ENCODE measurements at regions not wholly inside any gene's neighbourhood (a gene's known extent, or its start where the extent isn't known, plus 50 kb on each side); places are given as distances from the start of the nearest gene placed in this dataset.
"Not testable (repeated sequence)": the region's sequence is repeated elsewhere in the genome, so short reads cannot be mapped to it uniquely, and the experiment has no call there.

DNA sequence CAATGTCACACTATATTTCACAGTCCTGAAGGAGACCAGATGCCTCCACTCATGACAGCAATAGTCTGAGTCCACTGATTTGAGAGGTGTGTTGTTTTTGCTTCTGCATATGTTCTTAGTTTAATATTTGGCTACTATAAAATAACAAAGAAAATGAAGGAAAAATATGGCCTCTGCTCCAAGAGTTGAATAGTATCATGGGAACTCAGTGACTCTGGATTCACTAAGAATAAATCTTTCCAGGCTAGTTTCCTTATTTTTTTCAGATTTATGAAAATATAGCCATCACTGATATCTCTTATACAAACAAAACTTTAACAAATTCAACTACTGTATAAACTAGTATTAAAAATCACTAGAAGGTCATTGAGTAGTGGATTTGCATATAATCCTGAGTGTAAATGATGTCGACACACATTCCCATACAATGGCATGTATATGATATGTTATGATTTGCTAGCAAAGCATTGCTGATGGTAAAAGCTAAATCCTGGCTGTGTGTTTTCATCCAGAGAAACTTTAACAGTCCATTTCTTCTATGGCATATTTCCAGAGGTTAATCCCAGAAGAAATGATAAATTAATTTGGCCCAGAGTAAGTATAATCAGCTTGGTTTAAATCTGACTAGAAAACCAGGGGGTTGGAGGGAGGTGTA is 66.0 kb upstream of the VIPR2 start:
- Histone ChIP-seq H3K27me3 (ENCODE audit: control insufficient read depth, insufficient read depth, low read length) (no peaks in the 10 kb centered on the region), H3K4me3 (ENCODE audit: low read depth, low read length) (no peak overlapping the region), H3K36me3 (ENCODE audit: control insufficient read depth, insufficient read depth, low read length) (no peaks in the 10 kb centered on the region)
- TF ChIP-seq, protein P1, sequence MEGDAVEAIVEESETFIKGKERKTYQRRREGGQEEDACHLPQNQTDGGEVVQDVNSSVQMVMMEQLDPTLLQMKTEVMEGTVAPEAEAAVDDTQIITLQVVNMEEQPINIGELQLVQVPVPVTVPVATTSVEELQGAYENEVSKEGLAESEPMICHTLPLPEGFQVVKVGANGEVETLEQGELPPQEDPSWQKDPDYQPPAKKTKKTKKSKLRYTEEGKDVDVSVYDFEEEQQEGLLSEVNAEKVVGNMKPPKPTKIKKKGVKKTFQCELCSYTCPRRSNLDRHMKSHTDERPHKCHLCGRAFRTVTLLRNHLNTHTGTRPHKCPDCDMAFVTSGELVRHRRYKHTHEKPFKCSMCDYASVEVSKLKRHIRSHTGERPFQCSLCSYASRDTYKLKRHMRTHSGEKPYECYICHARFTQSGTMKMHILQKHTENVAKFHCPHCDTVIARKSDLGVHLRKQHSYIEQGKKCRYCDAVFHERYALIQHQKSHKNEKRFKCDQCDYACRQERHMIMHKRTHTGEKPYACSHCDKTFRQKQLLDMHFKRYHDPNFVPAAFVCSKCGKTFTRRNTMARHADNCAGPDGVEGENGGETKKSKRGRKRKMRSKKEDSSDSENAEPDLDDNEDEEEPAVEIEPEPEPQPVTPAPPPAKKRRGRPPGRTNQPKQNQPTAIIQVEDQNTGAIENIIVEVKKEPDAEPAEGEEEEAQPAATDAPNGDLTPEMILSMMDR (IDR thresholded peaks at IDR 0.05; ENCODE audit: insufficient read depth, low read length, severe bottlenecking), result no peak
- no peak for DNase-seq (ENCODE audit: low read depth)
- no peak for FAIRE-seq

DNA sequence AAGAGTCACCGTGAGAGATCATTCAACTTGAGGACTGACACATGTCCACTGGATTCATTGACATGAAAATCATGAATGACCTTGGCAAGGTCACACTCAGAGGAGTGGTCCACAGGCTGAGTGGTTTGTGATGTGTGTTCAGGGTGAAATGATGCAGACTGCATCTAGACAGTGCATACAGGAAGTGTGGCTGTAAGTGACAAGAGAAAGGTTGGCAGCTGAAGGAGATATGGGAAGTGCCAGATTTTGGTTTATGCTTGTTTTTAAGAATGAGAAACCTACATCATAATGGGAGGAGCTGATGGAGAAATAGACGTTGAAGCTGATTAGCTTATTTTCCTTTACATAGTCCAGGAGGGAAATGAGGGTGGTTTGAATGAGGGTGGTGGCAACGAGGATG is 64.8 kb upstream of the VIPR2 start:
- TF ChIP-seq, protein P1 (IDR thresholded peaks at IDR 0.05; ENCODE audit: insufficient read depth, low read length, severe bottlenecking), result no peak
- Histone ChIP-seq H3K36me3 (ENCODE audit: control insufficient read depth, insufficient read depth, low read length) (no peaks in the 10 kb centered on the region), H3K4me3 (ENCODE audit: low read depth, low read length) (no peak overlapping the region), H3K27me3 (ENCODE audit: control insufficient read depth, insufficient read depth, low read length) (no peaks in the 10 kb centered on the region)
- FAIRE-seq, result no peak
- DNase-seq (ENCODE audit: low read depth), result no peak

GRCh38 chr7:159207951-159208350 is 63.3 kb upstream of the VIPR2 start:
- TF ChIP-seq, protein P1 (IDR thresholded peaks at IDR 0.05; ENCODE audit: insufficient read depth, low read length, severe bottlenecking), result no peak
- H3K27me3 ChIP-seq (ENCODE audit: control insufficient read depth, insufficient read depth, low read length), result no peaks in the 10 kb centered on the region
- H3K4me3 ChIP-seq (ENCODE audit: low read depth, low read length), result no peak overlapping the region
- FAIRE-seq (no peak), DNase-seq (ENCODE audit: low read depth) (no peak)
- H3K36me3 ChIP-seq (ENCODE audit: control insufficient read depth, insufficient read depth, low read length), result no peaks in the 10 kb centered on the region

DNA sequence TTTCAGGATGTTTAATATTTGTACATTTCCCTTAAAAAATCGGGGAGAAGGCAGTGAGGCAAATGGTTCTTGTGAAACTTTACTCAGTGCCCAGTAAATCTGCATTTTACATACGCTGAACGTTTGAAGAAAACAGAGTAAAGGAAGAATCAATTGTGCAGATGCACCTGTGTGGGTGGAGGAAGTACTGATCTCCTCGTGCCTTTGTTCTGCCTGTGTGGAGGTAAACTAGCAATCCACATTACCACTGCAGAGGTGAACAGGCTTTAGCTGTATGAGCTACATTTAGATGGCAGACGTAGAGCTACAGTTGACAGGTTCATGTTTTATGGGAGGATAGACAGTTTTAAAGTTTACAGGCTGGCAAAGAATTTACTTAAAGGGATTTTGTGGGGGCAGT is 62.7 kb upstream of the VIPR2 start:
- TF ChIP-seq, protein P1 (IDR thresholded peaks at IDR 0.05; ENCODE audit: insufficient read depth, low read length, severe bottlenecking), result no peak
- Histone ChIP-seq H3K36me3 (ENCODE audit: control insufficient read depth, insufficient read depth, low read length) (no peaks in the 10 kb centered on the region), H3K27me3 (ENCODE audit: control insufficient read depth, insufficient read depth, low read length) (no peaks in the 10 kb centered on the region), H3K4me3 (ENCODE audit: low read depth, low read length) (no peak overlapping the region)
- FAIRE-seq, result no peak
- DNase-seq (ENCODE audit: low read depth), result no peak

DNA sequence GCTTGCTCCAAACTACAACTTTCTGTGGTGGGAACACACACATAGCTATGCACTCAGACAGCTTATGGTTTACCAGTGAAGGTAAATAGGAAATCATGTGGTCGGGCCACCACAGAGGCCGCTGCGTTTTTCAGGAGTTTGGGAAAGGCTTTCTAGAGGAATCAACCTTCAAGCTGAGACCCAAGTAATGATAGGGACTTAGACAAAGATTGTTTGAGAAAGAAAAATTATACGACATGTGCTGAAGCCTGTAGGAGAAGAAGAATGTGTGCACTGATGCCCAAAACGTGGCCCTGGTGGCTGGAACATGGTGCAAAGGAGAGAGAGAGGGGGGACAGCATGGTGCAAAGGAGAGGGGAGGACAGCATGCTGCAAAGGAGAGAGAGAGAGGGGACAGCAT is 61.2 kb upstream of the VIPR2 start:
- Histone ChIP-seq H3K4me3 (ENCODE audit: low read depth, low read length) (no peak overlapping the region), H3K36me3 (ENCODE audit: control insufficient read depth, insufficient read depth, low read length) (no peaks in the 10 kb centered on the region), H3K27me3 (ENCODE audit: control insufficient read depth, insufficient read depth, low read length) (no peaks in the 10 kb centered on the region)
- TF ChIP-seq, protein P1 (IDR thresholded peaks at IDR 0.05; ENCODE audit: insufficient read depth, low read length, severe bottlenecking), result no peak
- FAIRE-seq (no peak), DNase-seq (ENCODE audit: low read depth) (no peak)

DNA sequence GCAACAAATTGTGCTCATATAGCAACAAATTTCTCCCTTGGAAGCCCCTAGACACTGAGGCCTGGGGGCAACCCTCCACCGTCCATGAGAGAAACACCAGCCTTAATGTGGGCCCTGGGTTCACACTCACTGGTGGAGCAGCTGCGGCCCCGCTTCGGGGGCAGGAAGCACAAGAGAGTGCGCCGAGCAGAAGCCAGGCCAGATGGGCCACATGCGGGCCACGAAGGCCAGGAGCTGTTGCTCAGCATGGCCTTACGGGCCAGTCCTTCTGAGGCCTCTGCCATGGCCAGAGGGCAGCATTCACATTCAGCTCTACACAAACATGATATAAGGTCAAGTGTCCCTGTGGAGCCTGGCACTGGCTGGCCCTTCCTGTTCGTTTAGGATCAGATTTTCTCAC is 60.0 kb upstream of the VIPR2 start:
- no peak overlapping the region for H3K4me3 ChIP-seq (ENCODE audit: low read depth, low read length)
- no peaks in the 10 kb centered on the region for H3K27me3 ChIP-seq (ENCODE audit: control insufficient read depth, insufficient read depth, low read length)
- H3K36me3 ChIP-seq (ENCODE audit: control insufficient read depth, insufficient read depth, low read length), result no peaks in the 10 kb centered on the region
- DNase-seq (ENCODE audit: low read depth) (no peak), FAIRE-seq (no peak)
- TF ChIP-seq, protein P1 (IDR thresholded peaks at IDR 0.05; ENCODE audit: insufficient read depth, low read length, severe bottlenecking), result no peak

DNA sequence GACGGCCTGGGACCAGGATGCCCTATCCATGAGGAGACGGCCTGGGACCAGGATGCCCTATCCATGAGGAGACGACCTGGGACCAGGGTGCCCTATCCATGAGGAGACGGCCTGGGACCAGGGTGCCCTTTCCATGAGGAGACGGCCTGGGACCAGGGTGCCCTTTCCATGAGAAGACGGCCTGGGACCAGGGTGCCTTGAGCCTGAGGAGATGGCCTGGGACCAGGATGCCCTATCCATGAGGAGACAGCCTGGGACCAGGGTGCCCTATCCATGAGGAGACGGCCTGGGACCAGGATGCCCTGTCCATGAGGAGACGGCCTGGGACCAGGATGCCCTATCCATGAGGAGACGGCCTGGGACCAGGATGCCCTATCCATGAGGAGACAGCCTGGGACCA is 58.6 kb upstream of the VIPR2 start:
- H3K4me3 ChIP-seq (ENCODE audit: low read depth, low read length); H3K36me3 ChIP-seq (ENCODE audit: control insufficient read depth, insufficient read depth, low read length); FAIRE-seq; DNase-seq (ENCODE audit: low read depth); H3K27me3 ChIP-seq (ENCODE audit: control insufficient read depth, insufficient read depth, low read length): not testable (repeated sequence)
